GM19463 (cell line): ENCODE measurements at regions not wholly inside any gene's neighbourhood (a gene's known extent, or its start where the extent isn't known, plus 50 kb on each side); places are given as distances from the start of the nearest gene placed in this dataset.
"Not testable (repeated sequence)": the region's sequence is repeated elsewhere in the genome, so short reads cannot be mapped to it uniquely, and the experiment has no call there.

Experiments used
- ATAC-seq: cut with Tn5 transposase; IDR thresholded peaks from one replicate; pipeline ENCODE4 v1.9.1; 2021; ENCODE audit warnings: mild to moderate bottlenecking, moderate library complexity; ENCODE audit not compliant: unreplicated experiment

DNA sequence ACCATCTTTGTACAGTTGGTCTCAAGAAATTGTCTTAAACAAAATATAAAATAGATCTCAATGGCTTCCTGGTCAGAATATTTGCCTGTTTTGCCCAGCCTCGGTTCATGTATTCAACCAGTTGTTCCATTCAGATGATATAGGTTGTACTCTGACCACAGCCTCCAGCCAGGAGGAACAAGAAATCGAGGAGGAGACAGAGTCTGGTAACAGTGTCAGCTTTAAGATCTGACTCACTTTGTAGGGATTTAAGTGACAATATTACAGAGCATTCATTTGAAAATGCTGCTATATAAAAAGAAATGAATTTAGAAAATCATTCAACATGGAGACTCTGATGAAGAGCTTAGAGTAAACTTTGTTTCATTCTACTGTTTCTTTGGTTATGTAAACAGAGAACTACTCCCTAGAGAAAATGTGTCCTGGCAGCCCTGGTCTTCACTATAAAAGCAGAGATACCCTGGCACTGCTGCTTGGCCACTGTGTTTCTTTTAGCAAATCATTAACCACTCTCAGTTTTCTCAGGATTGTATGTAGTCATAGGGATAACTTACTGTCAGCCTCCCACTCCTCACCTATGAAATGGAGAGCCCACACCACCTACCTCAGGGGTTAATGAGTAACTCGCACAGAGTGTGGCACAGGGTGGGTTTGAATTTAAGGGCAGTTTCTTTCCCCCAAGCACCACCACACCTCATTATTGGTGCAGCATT lies 53.5 kb downstream of the PAGE2 start:
- ATAC-seq, result no peak

DNA sequence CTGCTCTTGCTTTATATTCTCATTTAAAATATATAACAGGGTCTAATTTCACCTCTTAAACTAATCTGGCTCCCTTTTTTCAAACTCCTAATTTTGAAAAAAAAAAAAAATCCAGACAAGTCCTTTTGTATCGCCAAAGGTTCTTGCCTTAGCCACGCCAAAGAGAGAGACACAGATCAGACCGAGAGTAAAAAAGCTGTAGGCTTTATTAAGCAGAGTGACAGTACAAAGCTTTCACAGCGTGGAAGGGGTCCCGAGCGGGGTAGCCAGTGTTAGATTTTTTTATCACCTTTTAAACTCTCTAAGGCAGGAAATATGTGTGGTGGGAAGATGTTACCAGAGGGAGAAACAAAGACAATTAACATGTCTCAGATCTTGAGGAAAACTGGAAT lies 54.1 kb downstream of the PAGE2 start:
- ATAC-seq, result no peak

DNA sequence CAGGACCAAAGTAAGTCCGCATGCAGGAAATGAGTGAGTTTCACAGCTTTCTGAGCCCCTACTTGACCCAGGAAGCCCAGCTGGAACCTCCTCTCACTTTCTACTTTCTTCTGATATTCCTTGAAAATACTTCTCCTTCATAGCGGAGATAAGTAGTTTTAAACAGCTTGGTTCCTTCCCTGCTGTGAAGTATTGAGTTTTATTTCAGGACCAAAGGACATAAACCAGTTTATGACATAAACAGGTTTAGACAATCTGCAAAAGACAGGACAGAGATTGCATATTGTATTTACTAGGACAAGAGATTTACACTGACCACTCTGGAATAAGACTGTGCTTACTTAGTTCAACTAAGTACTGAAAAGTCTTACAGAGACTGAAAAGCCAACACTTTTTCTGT lies 54.8 kb downstream of the PAGE2 start:
- no peak for ATAC-seq

DNA sequence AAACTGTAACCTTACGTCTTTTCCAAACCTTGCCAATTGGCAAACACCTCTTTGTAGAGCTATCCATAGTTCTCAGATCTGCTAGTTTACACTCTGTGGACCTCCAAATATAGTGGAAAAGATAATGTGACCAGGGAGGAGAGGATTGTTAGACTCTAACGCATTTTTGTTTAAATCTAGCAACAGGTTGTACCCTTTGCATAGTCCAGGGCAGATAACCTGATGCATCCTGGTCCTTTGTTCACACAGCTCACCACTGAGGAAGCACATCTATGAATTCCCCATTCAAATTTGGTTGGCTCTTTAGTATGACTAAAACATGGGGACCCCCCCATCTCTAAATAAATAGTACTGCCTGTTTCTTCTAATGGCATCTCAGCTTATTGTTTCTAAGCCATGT lies 55.9 kb downstream of the PAGE2 start:
- no peak for ATAC-seq

DNA sequence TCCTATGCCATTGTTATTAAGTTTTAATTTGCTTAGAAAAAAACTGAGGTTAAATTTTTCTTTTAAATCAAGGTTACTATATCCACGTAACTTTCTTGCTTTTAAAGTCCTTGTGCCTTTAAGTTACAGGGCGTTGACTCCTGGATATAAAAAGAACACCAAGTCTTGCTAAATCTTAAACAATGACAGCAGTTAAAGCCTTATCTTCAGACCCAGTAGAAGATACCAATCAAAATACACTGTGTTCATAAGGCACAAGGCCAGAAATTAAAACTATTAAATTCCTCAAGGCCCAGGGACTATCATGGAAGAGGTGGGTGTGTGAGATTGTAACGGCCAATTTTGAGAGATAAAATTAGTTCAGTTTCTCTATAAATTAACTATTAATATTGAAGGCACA lies 60.4 kb downstream of the PAGE2 start:
- ATAC-seq, result no peak

DNA sequence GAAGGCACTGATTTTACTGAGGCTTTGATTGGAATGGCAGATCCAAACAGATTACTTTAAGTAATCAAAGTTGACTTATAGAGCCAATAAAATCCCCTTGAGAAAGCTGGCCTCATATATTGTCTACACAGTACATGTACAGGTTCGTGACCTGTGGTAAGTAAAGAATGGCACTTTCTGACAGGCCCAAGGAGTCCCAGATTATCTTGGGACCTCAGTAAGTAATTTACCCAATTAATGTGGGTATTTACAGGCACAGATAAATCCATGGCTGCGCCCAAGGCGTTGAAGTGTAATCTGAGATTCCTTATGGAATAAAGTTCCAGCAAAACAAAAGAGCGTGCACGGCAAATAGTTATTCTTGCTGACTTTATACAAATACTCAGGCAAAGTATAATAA lies 62.4 kb downstream of the PAGE2 start:
- no peak for ATAC-seq

DNA sequence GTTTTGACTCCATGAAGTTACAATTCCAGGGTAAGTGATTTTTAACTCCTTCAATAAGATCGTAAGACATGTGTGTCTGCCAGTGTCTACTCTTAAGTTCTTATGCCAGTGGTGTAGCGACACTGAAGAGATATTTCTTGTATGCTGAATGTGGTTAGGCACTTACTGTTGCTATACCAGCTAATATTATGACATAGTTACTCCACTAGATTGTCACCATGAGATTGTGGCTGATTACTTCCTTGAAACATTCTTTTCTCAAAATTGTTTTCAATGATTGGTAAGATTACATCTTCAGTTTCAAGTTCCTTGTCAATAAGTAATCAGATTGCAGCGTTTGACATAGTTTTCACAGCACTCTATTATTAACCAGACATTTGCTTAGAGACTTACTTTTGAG lies 60.6 kb upstream of the PAGE5 start:
- ATAC-seq, result no peak

DNA sequence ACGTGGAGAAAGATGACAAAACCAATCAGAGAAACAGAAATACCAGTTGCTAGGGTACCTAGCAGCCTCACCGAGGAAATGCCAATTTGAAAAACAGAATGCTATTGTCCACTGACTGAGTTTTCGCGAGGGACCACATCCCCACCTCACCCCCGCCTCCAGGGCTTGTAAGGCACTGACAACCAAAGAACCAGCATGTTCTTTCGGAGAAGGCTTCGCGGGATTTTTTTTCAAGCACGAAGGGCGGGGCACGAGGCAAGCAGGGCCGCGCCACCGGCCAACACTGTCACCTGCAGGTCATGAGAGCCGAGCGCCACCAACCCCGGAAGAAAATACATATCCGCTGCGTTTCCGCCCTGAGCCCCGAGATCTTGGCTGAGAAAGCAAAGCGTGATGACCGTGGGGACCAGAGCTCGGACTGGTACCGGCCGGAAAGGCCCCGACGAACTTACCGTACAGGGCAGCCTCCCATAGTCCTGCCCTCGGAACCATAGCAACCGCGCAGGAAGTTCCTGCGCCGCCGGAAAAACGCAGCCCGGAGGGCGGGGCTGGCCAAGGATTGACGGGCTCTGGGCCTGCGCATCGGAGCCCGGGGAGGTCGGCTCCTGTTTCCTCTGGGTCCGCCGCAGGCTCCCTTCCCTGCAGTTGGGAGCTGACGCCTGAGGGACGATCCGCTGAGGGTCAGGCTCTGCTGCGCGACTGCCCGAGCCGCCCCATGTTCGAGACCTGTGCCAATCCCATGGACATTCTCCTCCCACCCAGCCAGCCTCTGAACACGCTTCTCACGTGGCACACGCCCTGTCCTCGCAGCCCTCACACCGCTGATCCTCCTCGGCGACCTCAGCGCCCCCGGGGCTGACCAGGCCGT lies 59.2 kb upstream of the PAGE5 start:
- ATAC-seq, result peak; percentile 92

DNA sequence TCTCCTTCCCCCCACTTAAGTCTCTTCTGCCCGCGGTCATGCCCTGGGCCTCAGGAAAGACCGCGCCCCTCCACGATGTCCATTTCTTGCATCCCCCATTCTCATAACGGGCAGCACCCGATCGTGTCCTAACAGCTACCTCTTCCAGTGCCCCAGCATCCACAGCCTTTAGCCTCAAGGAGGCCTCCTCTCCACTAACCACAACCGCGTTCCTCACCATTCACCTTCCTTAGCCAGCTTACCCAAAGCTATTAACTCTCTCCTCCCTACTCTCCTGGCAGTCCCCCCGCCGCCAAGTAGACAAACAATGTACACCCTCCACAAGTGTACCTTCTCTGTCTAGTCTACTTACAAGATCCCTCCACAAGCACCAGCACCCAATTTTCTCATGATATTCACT lies 58.6 kb upstream of the PAGE5 start:
- ATAC-seq, result no peak

DNA sequence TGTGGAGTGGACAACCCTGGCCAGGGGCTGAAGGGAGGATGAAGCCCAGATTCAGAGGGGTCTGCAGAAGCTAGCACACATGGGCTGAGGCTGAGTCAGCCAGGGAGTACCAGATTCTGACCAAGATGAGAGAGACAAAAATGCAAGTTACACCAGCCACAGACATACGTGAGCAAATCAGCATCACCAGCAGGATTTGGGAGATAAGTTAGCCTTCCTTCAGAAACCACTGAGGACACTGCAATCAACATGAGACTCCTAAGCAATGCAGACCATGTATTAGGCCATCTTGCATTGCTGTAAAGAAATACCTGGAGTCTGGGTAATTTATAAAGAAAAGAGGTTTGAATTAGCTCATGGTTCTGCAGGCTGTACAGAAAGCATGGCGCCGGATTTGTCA lies 57.0 kb upstream of the PAGE5 start:
- ATAC-seq, result no peak

DNA sequence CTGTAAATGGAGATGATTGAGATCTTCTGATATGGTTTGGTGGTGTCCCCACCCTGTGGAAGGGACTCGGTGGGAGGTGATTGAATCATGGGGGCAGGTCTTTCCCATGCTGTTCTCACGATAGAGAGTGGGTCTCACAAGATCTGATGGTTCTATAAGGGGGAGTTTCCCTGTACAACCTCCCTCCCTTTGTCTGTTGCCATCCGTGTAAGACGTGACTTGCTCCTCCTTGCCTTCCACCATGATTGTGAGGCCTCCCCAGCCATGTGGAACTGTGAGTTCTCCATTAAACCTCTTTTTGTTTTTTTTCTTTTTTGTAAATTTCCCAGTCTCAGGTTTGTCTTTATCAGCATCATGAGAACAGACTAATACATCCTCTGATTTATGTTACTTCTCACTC lies 55.1 kb upstream of the PAGE5 start:
- not testable (repeated sequence) for ATAC-seq

DNA sequence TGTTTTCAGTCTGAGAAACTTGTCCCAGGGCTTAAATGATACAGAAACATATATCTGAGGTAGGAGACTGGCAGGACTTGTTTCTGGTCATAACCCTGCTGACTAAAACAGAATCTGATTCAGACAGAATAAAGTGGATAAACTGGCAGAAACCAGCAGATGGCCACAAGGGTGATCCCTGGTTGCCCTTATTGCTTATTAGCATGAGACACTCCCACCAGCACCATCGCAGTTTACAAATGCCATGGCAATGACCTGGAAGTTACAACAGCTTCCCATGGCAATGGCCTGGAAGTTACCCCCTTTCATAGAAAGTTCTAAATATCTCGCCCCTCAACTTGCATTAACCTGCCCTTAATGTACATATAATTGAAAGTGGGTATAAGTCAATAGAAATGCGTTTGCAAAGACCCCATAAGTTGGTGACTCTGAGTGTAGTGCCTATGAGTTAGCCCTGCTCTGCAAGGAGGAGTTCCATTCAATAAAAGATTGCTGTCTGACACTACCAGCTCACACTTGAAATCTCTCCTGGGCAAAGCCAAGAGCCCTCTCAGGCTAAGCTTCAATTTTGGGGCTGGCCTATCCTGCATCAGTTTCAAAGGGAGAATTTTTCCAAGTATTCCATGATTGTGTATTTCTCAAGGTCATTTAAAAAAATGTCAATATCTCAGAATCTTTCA lies 52.9 kb upstream of the PAGE5 start:
- no peak for ATAC-seq

DNA sequence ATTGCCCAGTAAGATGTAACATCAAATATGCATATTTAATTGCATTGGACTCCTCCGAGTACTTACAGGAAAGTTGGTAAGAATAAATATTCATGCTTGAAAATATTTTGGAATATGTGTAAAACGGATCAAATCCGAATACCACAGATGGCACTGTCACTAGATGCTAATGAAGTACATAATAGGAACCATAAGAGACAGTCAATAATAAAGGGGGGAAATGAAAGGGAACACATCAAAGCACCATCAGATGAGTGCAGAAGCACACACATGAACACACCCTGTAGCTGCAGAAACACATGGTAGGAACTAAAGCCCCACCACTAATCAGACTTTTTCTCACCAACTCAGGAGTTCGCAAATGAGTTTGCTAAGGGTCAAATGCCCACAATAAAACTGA lies 52.2 kb upstream of the PAGE5 start:
- ATAC-seq, result no peak

DNA sequence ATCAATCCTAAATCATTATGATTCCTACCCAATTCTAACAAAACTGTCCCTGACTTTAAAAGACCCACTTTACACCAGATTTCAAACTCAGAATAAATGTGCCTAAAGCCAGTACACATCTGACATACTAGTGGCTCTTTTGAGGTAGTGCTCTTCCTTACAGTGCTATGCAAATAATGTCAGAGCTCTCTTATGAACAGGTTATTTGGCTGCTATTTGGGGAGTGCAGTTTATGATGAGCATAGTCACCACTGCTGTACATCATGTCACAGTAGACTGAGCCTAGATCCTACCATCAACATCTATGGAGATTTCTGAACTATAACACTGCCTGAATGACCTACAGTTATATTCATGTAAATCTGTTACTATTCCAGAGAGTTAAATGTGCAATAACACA lies 50.4 kb upstream of the PAGE5 start:
- no peak for ATAC-seq
